HCT116 (cell line): ENCODE measurements at regions not wholly inside any gene's neighbourhood (a gene's known extent, or its start where the extent isn't known, plus 50 kb on each side); places are given as distances from the start of the nearest gene placed in this dataset.

Experiments
- ATAC-seq: fragments of 200-7000 bp; cut with Tn5 transposase; 2 replicates; pipeline ENCODE4 v1.9.1; 2020; ENCODE audit warnings: mild to moderate bottlenecking, moderate library complexity
- BruUV-seq: library from RNA; stranded (reverse); fragments of 400-500 nt; replicated peaks from 2 replicates; lab custom pipeline; 2021; lab: Mats Ljungman, UMichigan
- CTCF ChIA-PET: fragments of 300-600 bp; sonication (Branson Sonifier 250); formaldehyde crosslinking; loops from one replicate; lab custom pipeline; 2021; ENCODE audit warnings: antibody characterized with exemption; lab: Charles Lee
- POLR2A ChIA-PET: fragments of 300-600, 350-600 bp; sonication (Branson Sonifier 250); formaldehyde crosslinking; loops from one replicate; lab custom pipeline; 2021; ENCODE audit warnings: antibody characterized with exemption; lab: Charles Lee
- RAD21 ChIA-PET, 2 experiments: fragments of 300-600 bp; sonication (Branson Sonifier 250); formaldehyde crosslinking; loops; one replicate each; lab custom pipeline; 2023; ENCODE audit warnings: low total read pairs in 2 of 2; ENCODE audit not compliant: uncharacterized antibody in 2 of 2, unreplicated experiment in 2 of 2, low non-redundant PET in 1 of 2; lab: Charles Lee
- DNase-seq: peaks from one replicate; pipeline ENCODE4 v3.0.0-alpha.2; 2010; ENCODE audit warnings: low read depth, low spot score
- H2AFZ ChIP-seq: fragments of 200-600 bp; shearing (Covaris generic), sonication (generic); 2 replicates; pipeline ENCODE4 v1.6.1; 2017; ENCODE audit warnings: low read depth, mixed run types, mixed read lengths, antibody characterized with exemption, low read length; ENCODE audit not compliant: poor library complexity, severe bottlenecking
- H3K27ac ChIP-seq: 2 replicates; pipeline ENCODE4 v1.5.1; 2012; ENCODE audit warnings: low read depth, low read length
- H3K27me3 ChIP-seq: fragments of 200-600 bp; sonication (generic); 2 replicates; pipeline ENCODE4 v1.6.1; 2016; ENCODE audit warnings: mixed run types, low read length, mixed read lengths; ENCODE audit not compliant: insufficient read depth
- H3K36me3 ChIP-seq, 2 experiments: fragments of 200-500 bp in 1 of 2; fragments of 200-600 bp in 1 of 2; sonication (Bioruptor generic) in 1 of 2; sonication (generic) in 1 of 2; 2 replicates each; pipeline versions ENCODE4 v1.5.1 to v1.6.1; 2014 to 2016; ENCODE audit warnings: low read length in 2 of 2, inconsistent platforms in 1 of 2, mixed read lengths in 1 of 2, mixed run types in 1 of 2; ENCODE audit not compliant: insufficient read depth in 2 of 2, control insufficient read depth in 1 of 2
- H3K4me1 ChIP-seq, 2 experiments: fragments of 200-600 bp in 1 of 2; sonication (generic) in 1 of 2; 2 replicates each; pipeline versions ENCODE4 v1.5.1 to v1.6.1; 2012 to 2017; ENCODE audit warnings: low read length in 2 of 2, inconsistent platforms in 1 of 2, mild to moderate bottlenecking in 1 of 2, mixed read lengths in 1 of 2, mixed run types in 1 of 2, moderate library complexity in 1 of 2; ENCODE audit not compliant: insufficient read depth in 2 of 2, control insufficient read depth in 1 of 2
- H3K4me2 ChIP-seq: fragments of 200-600 bp; sonication (generic); 2 replicates; pipeline ENCODE4 v1.6.1; 2017; ENCODE audit warnings: mixed run types, low read length, mixed read lengths
- H3K4me3 ChIP-seq, 2 experiments: fragments of 200-600 bp in 1 of 2; sonication (generic) in 1 of 2; replicated peaks in 1 of 2; 2 replicates each; pipeline ENCODE4 v1.5.1; 2011 to 2016; ENCODE audit warnings: low read length in 2 of 2, control low read depth in 1 of 2, low read depth in 1 of 2, mild to moderate bottlenecking in 1 of 2, mixed read lengths in 1 of 2, mixed run types in 1 of 2
- H3K79me2 ChIP-seq: fragments of 200-600 bp; sonication (generic); 2 replicates; pipeline ENCODE4 v1.6.1; 2017; ENCODE audit warnings: mild to moderate bottlenecking, mixed run types, low read length, moderate library complexity, mixed read lengths; ENCODE audit not compliant: insufficient read depth
- H3K9ac ChIP-seq: fragments of 200-600 bp; sonication (generic); 2 replicates; pipeline ENCODE4 v1.6.1; 2016; ENCODE audit warnings: low read length, mixed read lengths
- H3K9me2 ChIP-seq: fragments of 200-600 bp; sonication (generic), shearing (Covaris generic); 2 replicates; pipeline ENCODE4 v1.6.1; 2017; ENCODE audit warnings: mixed run types, mild to moderate bottlenecking, moderate library complexity; ENCODE audit not compliant: insufficient read depth
- H3K9me3 ChIP-seq, 2 experiments: fragments of 200-500 bp in 1 of 2; fragments of 200-600 bp in 1 of 2; sonication (Bioruptor generic) in 1 of 2; sonication (generic) in 1 of 2; 2 replicates each; pipeline ENCODE4 v1.6.1; 2014 to 2017; ENCODE audit warnings: low read length in 2 of 2, mixed read lengths in 2 of 2, inconsistent platforms in 1 of 2, low read depth in 1 of 2, mild to moderate bottlenecking in 1 of 2, mixed run types in 1 of 2, moderate library complexity in 1 of 2; ENCODE audit not compliant: control insufficient read depth in 1 of 2, insufficient read depth in 1 of 2
- H4K20me1 ChIP-seq: fragments of 200-600 bp; sonication (generic), shearing (Covaris generic); 2 replicates; pipeline ENCODE4 v1.6.1; 2017; ENCODE audit warnings: mixed run types, mild to moderate bottlenecking, moderate library complexity; ENCODE audit not compliant: insufficient read depth
- CBX3 ChIP-seq: IDR thresholded peaks from 2 replicates; pipeline ENCODE4 v1.6.1; 2012; ENCODE audit warnings: low read depth
- ELF1 ChIP-seq: IDR thresholded peaks from 2 replicates; pipeline ENCODE4 v1.6.1; 2012; ENCODE audit warnings: low read depth, borderline replicate concordance
- EZH2phosphoT487 ChIP-seq: fragments of 200-600 bp; IDR thresholded peaks from 2 replicates; pipeline ENCODE4 v1.6.1; 2018; ENCODE audit warnings: antibody characterized with exemption, borderline replicate concordance
- JUND ChIP-seq: IDR thresholded peaks from 2 replicates; pipeline ENCODE4 v1.6.1; 2012
- MAX ChIP-seq: IDR thresholded peaks from 2 replicates; pipeline ENCODE4 v1.6.1; 2012
- POLR2A ChIP-seq: IDR thresholded peaks from 2 replicates; pipeline ENCODE4 v1.7.0; 2011; ENCODE audit warnings: borderline replicate concordance; ENCODE audit not compliant: insufficient read depth, insufficient read length; ENCODE audit errors: extremely low read depth
- RAD21 ChIP-seq: IDR thresholded peaks from 2 replicates; pipeline ENCODE4 v1.6.1; 2012; ENCODE audit warnings: low read depth, mild to moderate bottlenecking
- REST ChIP-seq: IDR thresholded peaks from 2 replicates; pipeline ENCODE4 v1.6.1; 2012; ENCODE audit warnings: low read depth
- SIN3A ChIP-seq: IDR thresholded peaks from 2 replicates; pipeline ENCODE4 v1.6.1; 2012; ENCODE audit warnings: low read depth
- SP1 ChIP-seq: IDR thresholded peaks from 2 replicates; pipeline ENCODE4 v1.6.1; 2012; ENCODE audit warnings: low read depth
- SRF ChIP-seq: IDR thresholded peaks from 2 replicates; pipeline ENCODE4 v1.6.1; 2012; ENCODE audit warnings: low read depth
- ZNF274 ChIP-seq: fragments of 200-500 bp; sonication (Bioruptor generic); IDR thresholded peaks from 2 replicates; pipeline ENCODE4 v1.6.1; 2014; ENCODE audit warnings: mild to moderate bottlenecking, low read depth, low read length, inconsistent platforms
- intact Hi-C: fragments of 100-400 bp; cut with micrococcal nuclease; formaldehyde crosslinking; loops from 2 replicates; pipeline ENCODE4 v1.10.0; 2022
- TF ChIP-seq, protein P1 (sequence below): IDR thresholded peaks from 2 replicates; pipeline ENCODE4 v1.6.1; 2011; ENCODE audit warnings: mild to moderate bottlenecking, low read length, moderate library complexity; ENCODE audit not compliant: insufficient replicate concordance; ENCODE audit errors: extremely low read depth

DNA sequence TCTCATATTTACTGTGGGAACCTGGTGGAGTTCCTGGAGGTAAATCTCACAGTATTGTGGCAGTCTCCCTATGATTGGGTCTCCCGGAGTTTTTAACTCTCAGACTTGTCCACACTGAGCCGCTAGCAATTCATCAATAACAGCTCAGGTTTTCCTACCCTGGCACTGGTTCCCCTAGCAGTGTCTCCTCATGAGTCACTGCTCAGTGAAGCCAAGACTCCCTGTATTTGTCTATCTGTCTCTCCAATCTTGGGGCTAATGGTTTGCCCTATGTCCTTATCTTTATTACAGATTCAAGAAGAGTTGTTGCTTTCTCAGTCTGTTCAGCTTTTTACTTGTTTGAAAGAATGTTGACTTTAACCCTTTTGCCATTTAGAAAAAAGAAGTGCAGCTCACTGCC, 176.7 kb upstream of the FGF10 start:
- Histone ChIP-seq H3K4me3 (no peak overlapping the region), H3K27ac (no peak overlapping the region), H2AFZ (no peak overlapping the region), H3K4me1 (no peaks in the 10 kb centered on the region), H3K79me2 (no peaks in the 10 kb centered on the region), H3K4me2 (no peak overlapping the region), H3K9me2 (no peaks in the 10 kb centered on the region), H3K9me3 (no peaks in the 10 kb centered on the region), H4K20me1 (no peaks in the 10 kb centered on the region), H3K27me3 (no peaks in the 10 kb centered on the region), H3K36me3 (no peaks in the 10 kb centered on the region), H3K9ac (no peak overlapping the region)
- no peak for ATAC-seq
- RAD21 ChIA-PET, result no interaction called here
- no TSS peak for BruUV-seq
- no peak for DNase-seq
- intact Hi-C loops, result no loop called here
- POLR2A ChIA-PET, result no interaction called here
- CTCF ChIA-PET, result no interaction called here
- TF ChIP-seq EZH2phosphoT487, result no peak
- no peak for TF ChIP-seq ELF1
- TF ChIP-seq ZNF274, result no peak
- no peak for TF ChIP-seq SRF
- TF ChIP-seq CBX3, result no peak
- no peak for TF ChIP-seq REST
- TF ChIP-seq, protein P1, sequence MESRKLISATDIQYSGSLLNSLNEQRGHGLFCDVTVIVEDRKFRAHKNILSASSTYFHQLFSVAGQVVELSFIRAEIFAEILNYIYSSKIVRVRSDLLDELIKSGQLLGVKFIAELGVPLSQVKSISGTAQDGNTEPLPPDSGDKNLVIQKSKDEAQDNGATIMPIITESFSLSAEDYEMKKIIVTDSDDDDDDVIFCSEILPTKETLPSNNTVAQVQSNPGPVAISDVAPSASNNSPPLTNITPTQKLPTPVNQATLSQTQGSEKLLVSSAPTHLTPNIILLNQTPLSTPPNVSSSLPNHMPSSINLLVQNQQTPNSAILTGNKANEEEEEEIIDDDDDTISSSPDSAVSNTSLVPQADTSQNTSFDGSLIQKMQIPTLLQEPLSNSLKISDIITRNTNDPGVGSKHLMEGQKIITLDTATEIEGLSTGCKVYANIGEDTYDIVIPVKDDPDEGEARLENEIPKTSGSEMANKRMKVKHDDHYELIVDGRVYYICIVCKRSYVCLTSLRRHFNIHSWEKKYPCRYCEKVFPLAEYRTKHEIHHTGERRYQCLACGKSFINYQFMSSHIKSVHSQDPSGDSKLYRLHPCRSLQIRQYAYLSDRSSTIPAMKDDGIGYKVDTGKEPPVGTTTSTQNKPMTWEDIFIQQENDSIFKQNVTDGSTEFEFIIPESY, result no peak
- no peak for TF ChIP-seq RAD21
- TF ChIP-seq MAX, result no peak
- TF ChIP-seq POLR2A, result no peak
- TF ChIP-seq JUND, result no peak
- no peak for TF ChIP-seq SP1
- no peak for TF ChIP-seq SIN3A
